H1 (cell line): ENCODE measurements at regions not wholly inside any gene's neighbourhood (a gene's known extent, or its start where the extent isn't known, plus 50 kb on each side); places are given as distances from the start of the nearest gene placed in this dataset.

Source experiments
- CTCF ChIA-PET: fragments of 300-600 bp; sonication (Branson Sonifier 250); formaldehyde crosslinking; loops from one replicate; lab custom pipeline; 2021; ENCODE audit not compliant: partially characterized antibody; lab: Charles Lee
- POLR2A ChIA-PET: fragments of 300-600 bp; sonication (Branson Sonifier 250); formaldehyde crosslinking; loops from one replicate; lab custom pipeline; 2021; ENCODE audit warnings: inconsistent platforms; ENCODE audit not compliant: partially characterized antibody; lab: Charles Lee
- DNase-seq, 2 experiments: peaks; one replicate each; pipeline versions ENCODE4 v3.0.0 to v3.0.0-alpha.2; 2010 to 2022; ENCODE audit warnings: low spot score in 2 of 2, low read depth in 1 of 2, mixed read lengths in 1 of 2
- FAIRE-seq: peaks from 2 replicates; lab custom pipeline; 2011; peaks lifted over from hg19 to GRCh38; lab: Jason Lieb, UNC
- H2AFZ ChIP-seq: 2 replicates; pipeline ENCODE4 v1.8.1; 2012; ENCODE audit warnings: low read length, inconsistent platforms
- H2AK5ac ChIP-seq: 2 replicates; pipeline ENCODE4 v1.6.1; 2013; ENCODE audit warnings: low read depth, low read length
- H2BK120ac ChIP-seq: replicated peaks from 2 replicates; pipeline ENCODE3; 2013; ENCODE audit warnings: low read depth, low read length, inconsistent platforms
- H2BK12ac ChIP-seq: 2 replicates; pipeline ENCODE4 v1.6.1; 2013; ENCODE audit warnings: low read depth, low read length
- H2BK15ac ChIP-seq: 2 replicates; pipeline ENCODE4 v1.6.1; 2013; ENCODE audit warnings: low read length
- H2BK20ac ChIP-seq: 2 replicates; pipeline ENCODE4 v1.6.1; 2013; ENCODE audit warnings: low read length
- H2BK5ac ChIP-seq: 2 replicates; pipeline ENCODE4 v1.6.1; 2013; ENCODE audit warnings: low read depth, low read length
- H3K14ac ChIP-seq: 2 replicates; pipeline ENCODE4 v1.6.1; 2013; ENCODE audit warnings: inconsistent platforms; ENCODE audit not compliant: insufficient read length
- H3K18ac ChIP-seq: 2 replicates; pipeline ENCODE4 v1.6.1; 2013; ENCODE audit warnings: low read length; ENCODE audit errors: extremely low read depth
- H3K23ac ChIP-seq: 2 replicates; pipeline ENCODE4 v1.6.1; 2013; ENCODE audit warnings: inconsistent platforms; ENCODE audit not compliant: insufficient read length
- H3K23me2 ChIP-seq: 2 replicates; pipeline ENCODE4 v1.6.1; 2013; ENCODE audit warnings: low read depth, low read length
- H3K27ac ChIP-seq: 2 replicates; pipeline ENCODE4 v1.6.1; 2011; ENCODE audit warnings: low read depth, low read length, inconsistent platforms
- H3K27me3 ChIP-seq, 4 experiments: replicated peaks in 1 of 4; 1 replicate in 1 of 4; 2 replicates in 3 of 4; pipeline versions ENCODE4 v1.6.1 to v1.8.1; 2011 to 2013; ENCODE audit warnings: low read length in 3 of 4, mild to moderate bottlenecking in 3 of 4, inconsistent platforms in 2 of 4, mixed read lengths in 2 of 4, moderate library complexity in 1 of 4; ENCODE audit not compliant: control insufficient read depth in 3 of 4, insufficient read depth in 3 of 4; ENCODE audit errors: extremely low read depth in 1 of 4
- H3K36me3 ChIP-seq, 4 experiments: 2 replicates each; pipeline versions ENCODE4 v1.6.1 to v1.8.1; 2011 to 2013; ENCODE audit warnings: mild to moderate bottlenecking in 4 of 4, low read length in 3 of 4, moderate library complexity in 2 of 4, control low read depth in 1 of 4, inconsistent platforms in 1 of 4; ENCODE audit not compliant: insufficient read depth in 4 of 4, control insufficient read depth in 2 of 4
- H3K4ac ChIP-seq: replicated peaks from 2 replicates; pipeline ENCODE3; 2013; ENCODE audit warnings: low read length, low read depth, mixed read lengths, inconsistent platforms; ENCODE audit not compliant: insufficient read length
- H3K4me1 ChIP-seq, 4 experiments: replicated peaks in 1 of 4; 1 replicate in 1 of 4; 2 replicates in 3 of 4; pipeline versions ENCODE4 v1.6.1 to v1.8.1; 2011 to 2013; ENCODE audit warnings: low read length in 3 of 4, inconsistent platforms in 2 of 4, mixed read lengths in 1 of 4; ENCODE audit not compliant: insufficient read depth in 4 of 4, control insufficient read depth in 3 of 4
- H3K4me2 ChIP-seq, 2 experiments: 2 replicates each; pipeline versions ENCODE4 v1.6.1 to v1.8.1; 2011 to 2013; ENCODE audit warnings: low read depth in 2 of 2, low read length in 2 of 2, control low read depth in 1 of 2, inconsistent platforms in 1 of 2, mild to moderate bottlenecking in 1 of 2; ENCODE audit not compliant: insufficient read depth in 1 of 2
- H3K4me3 ChIP-seq, 4 experiments: fragments of 200-600, 300-600 bp in 1 of 4; sonication (generic), shearing (Covaris generic), sonication (Bioruptor Twin) in 1 of 4; 2 replicates each; pipeline versions ENCODE4 v1.5.1 to v1.8.1; 2011 to 2016; ENCODE audit warnings: low read length in 4 of 4, low read depth in 3 of 4, control low read depth in 2 of 4, inconsistent platforms in 2 of 4, mild to moderate bottlenecking in 2 of 4, mixed read lengths in 1 of 4, moderate library complexity in 1 of 4; ENCODE audit not compliant: insufficient read depth in 2 of 4; ENCODE audit errors: extremely low read depth in 1 of 4
- H3K56ac ChIP-seq: replicated peaks from 2 replicates; pipeline ENCODE3; 2013; ENCODE audit warnings: low read depth, mild to moderate bottlenecking, mixed read lengths, low read length, inconsistent platforms; ENCODE audit not compliant: insufficient read length
- H3K79me1 ChIP-seq: 2 replicates; pipeline ENCODE4 v1.6.1; 2013; ENCODE audit warnings: low read depth, low read length, control low read depth
- H3K79me2 ChIP-seq, 2 experiments: 2 replicates each; pipeline versions ENCODE4 v1.6.1 to v1.8.1; 2012 to 2013; ENCODE audit warnings: low read length in 2 of 2, mild to moderate bottlenecking in 2 of 2, inconsistent platforms in 1 of 2; ENCODE audit not compliant: insufficient read depth in 2 of 2, control insufficient read depth in 1 of 2
- H3K9ac ChIP-seq, 4 experiments: replicated peaks in 1 of 4; 1 replicate in 1 of 4; 2 replicates in 3 of 4; pipeline versions ENCODE4 v1.6.1 to v1.8.1; 2011 to 2013; ENCODE audit warnings: low read depth in 3 of 4, low read length in 3 of 4, control low read depth in 2 of 4, mild to moderate bottlenecking in 2 of 4, moderate library complexity in 2 of 4, inconsistent platforms in 1 of 4; ENCODE audit errors: extremely low read depth in 1 of 4
- H3K9me3 ChIP-seq, 2 experiments: 2 replicates each; pipeline versions ENCODE4 v1.6.1 to v1.8.1; 2012 to 2013; ENCODE audit warnings: mild to moderate bottlenecking in 2 of 2, moderate library complexity in 2 of 2, control low read depth in 1 of 2, inconsistent platforms in 1 of 2, low read depth in 1 of 2, low read length in 1 of 2, mixed read lengths in 1 of 2; ENCODE audit not compliant: insufficient read depth in 2 of 2
- H4K20me1 ChIP-seq, 2 experiments: replicated peaks in 1 of 2; 2 replicates each; pipeline versions ENCODE3 to v1.8.1; 2011 to 2013; ENCODE audit warnings: inconsistent platforms in 2 of 2, low read length in 2 of 2, mild to moderate bottlenecking in 1 of 2; ENCODE audit not compliant: insufficient read depth in 2 of 2, control insufficient read depth in 1 of 2
- H4K5ac ChIP-seq: 2 replicates; pipeline ENCODE4 v1.6.1; 2013; ENCODE audit warnings: low read length, low read depth, mixed read lengths, inconsistent platforms; ENCODE audit not compliant: insufficient read length
- H4K8ac ChIP-seq: 2 replicates; pipeline ENCODE4 v1.8.0; 2013; ENCODE audit warnings: mild to moderate bottlenecking, moderate library complexity, low read length, inconsistent platforms; ENCODE audit not compliant: insufficient read depth; ENCODE audit errors: extremely low read depth
- H4K91ac ChIP-seq: replicated peaks from 2 replicates; pipeline ENCODE3; 2013; ENCODE audit warnings: low read length, mixed read lengths, inconsistent platforms; ENCODE audit not compliant: insufficient read length
- BCL11A ChIP-seq, 2 experiments: IDR thresholded peaks; one replicate each; pipeline ENCODE4 v1.6.1; 2011; ENCODE audit warnings: low read depth in 2 of 2, low read length in 2 of 2, mild to moderate bottlenecking in 2 of 2
- MAX ChIP-seq: IDR thresholded peaks from 2 replicates; pipeline ENCODE4 v1.6.1; 2012; ENCODE audit warnings: inconsistent platforms
- SRF ChIP-seq: IDR thresholded peaks from 2 replicates; pipeline ENCODE4 v1.6.1; 2011; ENCODE audit warnings: mild to moderate bottlenecking, low read depth, low read length, moderate library complexity
- WGBS, 2 experiments: shearing (Covaris generic) in 1 of 2; methylation state at CpG; one replicate each; pipeline versions ENCODE4 v1.1.6 to v1.1.7; 2013 to 2015; ENCODE audit warnings: low lambda C conversion rate in 2 of 2, mixed read lengths in 2 of 2, inconsistent platforms in 1 of 2, low coverage in 1 of 2, missing lambda C conversion rate in 1 of 2; ENCODE audit not compliant: insufficient replicate concordance in 2 of 2, insufficient coverage in 1 of 2, insufficient read length in 1 of 2; ENCODE audit errors: extremely low coverage in 1 of 2, missing lambda C conversion rate in 1 of 2; 5-methylcytosine and 5-hydroxymethylcytosine counted together

GRCh38 chr11:8790968-8791367 lies 108.4 kb downstream of the RPL27A start:
- Histone ChIP-seq H3K23me2 (no peaks in the 10 kb centered on the region), H3K4me2 (no peak overlapping the region), H3K56ac (no peak overlapping the region), H4K8ac (no peak overlapping the region), H3K9ac (no peak overlapping the region), H3K79me2 (no peaks in the 10 kb centered on the region), H2BK12ac (no peak overlapping the region), H3K4ac (no peak overlapping the region), H3K36me3 (no peaks in the 10 kb centered on the region), H2AK5ac (no peak overlapping the region), H3K4me3 (no peak overlapping the region), H3K23ac (no peak overlapping the region), H3K14ac (no peak overlapping the region), H4K91ac (no peak overlapping the region), H2BK5ac (no peak overlapping the region), H3K27me3 (no peaks in the 10 kb centered on the region), H4K5ac (no peak overlapping the region), H3K27ac (no peak overlapping the region), H2AFZ (no peak overlapping the region), H3K4me1 (peaks cover 0 to 4% (median 2%) of the 10 kb centered on the region in 4 experiments; a peak in 4 of 7 replicates), H3K18ac (no peak overlapping the region), H2BK120ac (no peak overlapping the region), H4K20me1 (peaks cover 0 to 2% of the 10 kb centered on the region in 2 experiments), H3K79me1 (peaks cover 3% of the 10 kb centered on the region; the same call in 1 of the 2 replicates), H2BK20ac (no peak overlapping the region), H3K9me3 (no peaks in the 10 kb centered on the region), H2BK15ac (no peak overlapping the region)
- DNase-seq, result no peak
- no peak for FAIRE-seq
- TF ChIP-seq SRF (no peak), MAX (no peak), BCL11A (IDR thresholded peaks at IDR 0.05; ENCODE audit: low read depth in 2 of 2, low read length in 2 of 2) (no peak)
- ChIA-PET POLR2A (no interaction called here), CTCF (interaction anchor here (0.9 kb wide), 1 partner anchor 133 kb away, joined by 3 read pairs; no protein-coding TSS in a partner anchor)
- 89% methylated on average over 2 of the region's 2 CpGs; no CpG with 5 or more reads in 1 of the 2 experiments for WGBS, 2 experiments
